DOHH2 (cell line): ENCODE measurements at regions not wholly inside any gene's neighbourhood (a gene's known extent, or its start where the extent isn't known, plus 50 kb on each side); places are given as distances from the start of the nearest gene placed in this dataset.

Source experiments
- CTCF ChIP-seq: fragments of 200-600 bp; sonication (generic); IDR thresholded peaks from one replicate; pipeline ENCODE4 v1.5.1; 2014; ENCODE audit warnings: antibody characterized with exemption, mild to moderate bottlenecking, low read depth, low read length; ENCODE audit not compliant: poor library complexity, severe bottlenecking
- EZH2phosphoT487 ChIP-seq: fragments of 200-600 bp; sonication (generic); IDR thresholded peaks from 2 replicates; pipeline ENCODE4 v1.6.1; 2017; ENCODE audit warnings: borderline replicate concordance, mild to moderate bottlenecking, antibody characterized with exemption, low read length, moderate library complexity, mixed read lengths

GRCh38 chrX:53817548-53817947 is 131.0 kb upstream of the HUWE1 start:
- TF ChIP-seq CTCF (no peak), EZH2phosphoT487 (no peak)
